HCT116 (cell line): ENCODE measurements at regions not wholly inside any gene's neighbourhood (a gene's known extent, or its start where the extent isn't known, plus 50 kb on each side); places are given as distances from the start of the nearest gene placed in this dataset.

Experiments used
- ATAC-seq: fragments of 200-7000 bp; cut with Tn5 transposase; 2 replicates; pipeline ENCODE4 v1.9.1; 2020; ENCODE audit warnings: mild to moderate bottlenecking, moderate library complexity
- BruUV-seq: library from RNA; stranded (reverse); fragments of 400-500 nt; replicated peaks from 2 replicates; lab custom pipeline; 2021; lab: Mats Ljungman, UMichigan
- CTCF ChIA-PET: fragments of 300-600 bp; sonication (Branson Sonifier 250); formaldehyde crosslinking; loops from one replicate; lab custom pipeline; 2021; ENCODE audit warnings: antibody characterized with exemption; lab: Charles Lee
- POLR2A ChIA-PET: fragments of 300-600, 350-600 bp; sonication (Branson Sonifier 250); formaldehyde crosslinking; loops from one replicate; lab custom pipeline; 2021; ENCODE audit warnings: antibody characterized with exemption; lab: Charles Lee
- RAD21 ChIA-PET, 2 experiments: fragments of 300-600 bp; sonication (Branson Sonifier 250); formaldehyde crosslinking; loops; one replicate each; lab custom pipeline; 2023; ENCODE audit warnings: low total read pairs in 2 of 2; ENCODE audit not compliant: uncharacterized antibody in 2 of 2, unreplicated experiment in 2 of 2, low non-redundant PET in 1 of 2; lab: Charles Lee
- DNase-seq: peaks from one replicate; pipeline ENCODE4 v3.0.0-alpha.2; 2010; ENCODE audit warnings: low read depth, low spot score
- H2AFZ ChIP-seq: fragments of 200-600 bp; shearing (Covaris generic), sonication (generic); 2 replicates; pipeline ENCODE4 v1.6.1; 2017; ENCODE audit warnings: low read depth, mixed run types, mixed read lengths, antibody characterized with exemption, low read length; ENCODE audit not compliant: poor library complexity, severe bottlenecking
- H3K27ac ChIP-seq: 2 replicates; pipeline ENCODE4 v1.5.1; 2012; ENCODE audit warnings: low read depth, low read length
- H3K27me3 ChIP-seq: fragments of 200-600 bp; sonication (generic); 2 replicates; pipeline ENCODE4 v1.6.1; 2016; ENCODE audit warnings: mixed run types, low read length, mixed read lengths; ENCODE audit not compliant: insufficient read depth
- H3K36me3 ChIP-seq, 2 experiments: fragments of 200-500 bp in 1 of 2; fragments of 200-600 bp in 1 of 2; sonication (Bioruptor generic) in 1 of 2; sonication (generic) in 1 of 2; 2 replicates each; pipeline versions ENCODE4 v1.5.1 to v1.6.1; 2014 to 2016; ENCODE audit warnings: low read length in 2 of 2, inconsistent platforms in 1 of 2, mixed read lengths in 1 of 2, mixed run types in 1 of 2; ENCODE audit not compliant: insufficient read depth in 2 of 2, control insufficient read depth in 1 of 2
- H3K4me1 ChIP-seq, 2 experiments: fragments of 200-600 bp in 1 of 2; sonication (generic) in 1 of 2; 2 replicates each; pipeline versions ENCODE4 v1.5.1 to v1.6.1; 2012 to 2017; ENCODE audit warnings: low read length in 2 of 2, inconsistent platforms in 1 of 2, mild to moderate bottlenecking in 1 of 2, mixed read lengths in 1 of 2, mixed run types in 1 of 2, moderate library complexity in 1 of 2; ENCODE audit not compliant: insufficient read depth in 2 of 2, control insufficient read depth in 1 of 2
- H3K4me2 ChIP-seq: fragments of 200-600 bp; sonication (generic); 2 replicates; pipeline ENCODE4 v1.6.1; 2017; ENCODE audit warnings: mixed run types, low read length, mixed read lengths
- H3K4me3 ChIP-seq, 2 experiments: fragments of 200-600 bp in 1 of 2; sonication (generic) in 1 of 2; replicated peaks in 1 of 2; 2 replicates each; pipeline ENCODE4 v1.5.1; 2011 to 2016; ENCODE audit warnings: low read length in 2 of 2, control low read depth in 1 of 2, low read depth in 1 of 2, mild to moderate bottlenecking in 1 of 2, mixed read lengths in 1 of 2, mixed run types in 1 of 2
- H3K79me2 ChIP-seq: fragments of 200-600 bp; sonication (generic); 2 replicates; pipeline ENCODE4 v1.6.1; 2017; ENCODE audit warnings: mild to moderate bottlenecking, mixed run types, low read length, moderate library complexity, mixed read lengths; ENCODE audit not compliant: insufficient read depth
- H3K9ac ChIP-seq: fragments of 200-600 bp; sonication (generic); 2 replicates; pipeline ENCODE4 v1.6.1; 2016; ENCODE audit warnings: low read length, mixed read lengths
- H3K9me2 ChIP-seq: fragments of 200-600 bp; sonication (generic), shearing (Covaris generic); 2 replicates; pipeline ENCODE4 v1.6.1; 2017; ENCODE audit warnings: mixed run types, mild to moderate bottlenecking, moderate library complexity; ENCODE audit not compliant: insufficient read depth
- H3K9me3 ChIP-seq, 2 experiments: fragments of 200-500 bp in 1 of 2; fragments of 200-600 bp in 1 of 2; sonication (Bioruptor generic) in 1 of 2; sonication (generic) in 1 of 2; 2 replicates each; pipeline ENCODE4 v1.6.1; 2014 to 2017; ENCODE audit warnings: low read length in 2 of 2, mixed read lengths in 2 of 2, inconsistent platforms in 1 of 2, low read depth in 1 of 2, mild to moderate bottlenecking in 1 of 2, mixed run types in 1 of 2, moderate library complexity in 1 of 2; ENCODE audit not compliant: control insufficient read depth in 1 of 2, insufficient read depth in 1 of 2
- H4K20me1 ChIP-seq: fragments of 200-600 bp; sonication (generic), shearing (Covaris generic); 2 replicates; pipeline ENCODE4 v1.6.1; 2017; ENCODE audit warnings: mixed run types, mild to moderate bottlenecking, moderate library complexity; ENCODE audit not compliant: insufficient read depth
- ATF3 ChIP-seq: IDR thresholded peaks from 2 replicates; pipeline ENCODE4 v1.6.1; 2012
- CTCF ChIP-seq, 3 experiments: fragments of 200-600 bp in 1 of 3; sonication (generic) in 1 of 3; IDR thresholded peaks in 2 of 3; conservative IDR thresholded peaks in 1 of 3; 2 replicates each; pipeline ENCODE4 v1.5.1; 2012 to 2017; ENCODE audit warnings: low read depth in 2 of 3, low read length in 2 of 3, antibody characterized with exemption in 1 of 3, borderline replicate concordance in 1 of 3, control low read depth in 1 of 3, mild to moderate bottlenecking in 1 of 3, mixed read lengths in 1 of 3, mixed run types in 1 of 3, moderate library complexity in 1 of 3; ENCODE audit not compliant: insufficient read depth in 1 of 3
- ELF1 ChIP-seq: IDR thresholded peaks from 2 replicates; pipeline ENCODE4 v1.6.1; 2012; ENCODE audit warnings: low read depth, borderline replicate concordance
- EZH2phosphoT487 ChIP-seq: fragments of 200-600 bp; IDR thresholded peaks from 2 replicates; pipeline ENCODE4 v1.6.1; 2018; ENCODE audit warnings: antibody characterized with exemption, borderline replicate concordance
- RAD21 ChIP-seq: IDR thresholded peaks from 2 replicates; pipeline ENCODE4 v1.6.1; 2012; ENCODE audit warnings: low read depth, mild to moderate bottlenecking
- SRF ChIP-seq: IDR thresholded peaks from 2 replicates; pipeline ENCODE4 v1.6.1; 2012; ENCODE audit warnings: low read depth
- ZNF274 ChIP-seq: fragments of 200-500 bp; sonication (Bioruptor generic); IDR thresholded peaks from 2 replicates; pipeline ENCODE4 v1.6.1; 2014; ENCODE audit warnings: mild to moderate bottlenecking, low read depth, low read length, inconsistent platforms
- intact Hi-C: fragments of 100-400 bp; cut with micrococcal nuclease; formaldehyde crosslinking; loops from 2 replicates; pipeline ENCODE4 v1.10.0; 2022

GRCh38 chr15:96622714-96623113, 292.2 kb downstream of the NR2F2 start:
- no peaks in the 10 kb centered on the region for H3K4me1 ChIP-seq
- peaks cover 30% of the 10 kb centered on the region for H3K27me3 ChIP-seq
- intact Hi-C loops = no loop called here
- ChIA-PET RAD21 (no interaction called here), POLR2A (no interaction called here), CTCF (no interaction called here)
- H3K27ac ChIP-seq = no peak overlapping the region
- no peaks in the 10 kb centered on the region for H3K9me2 ChIP-seq
- DNase-seq = no peak
- TF ChIP-seq CTCF (IDR thresholded peaks at IDR 0.05 in 2 of 3, conservative IDR thresholded peaks at IDR 0.05 in 1 of 3; ENCODE audit: borderline replicate concordance in 1 of 3, insufficient read depth in 1 of 3, low read depth in 2 of 3, low read length in 2 of 3) (peak; percentile 11 to 26 (median 25); a peak in 2 of 6 replicates), ELF1 (no peak), RAD21 (no peak)
- no peaks in the 10 kb centered on the region for H4K20me1 ChIP-seq
- no peaks in the 10 kb centered on the region for H3K9me3 ChIP-seq
- no peak overlapping the region for H3K9ac ChIP-seq
- no peaks in the 10 kb centered on the region for H3K79me2 ChIP-seq
- no peak overlapping the region for H3K4me3 ChIP-seq
- ATAC-seq = no peak
- H2AFZ ChIP-seq = no peak overlapping the region
- H3K36me3 ChIP-seq = no peaks in the 10 kb centered on the region
- H3K4me2 ChIP-seq = no peak overlapping the region
- BruUV-seq = no TSS peak

- H3K9ac ChIP-seq = no peak overlapping the region
- H3K4me2 ChIP-seq = no peak overlapping the region
- no peak overlapping the region for H3K4me3 ChIP-seq
- H3K4me1 ChIP-seq = no peaks in the 10 kb centered on the region
- no peak overlapping the region for H2AFZ ChIP-seq
- CTCF ChIA-PET = no interaction called here
- POLR2A ChIA-PET = no interaction called here
- intact Hi-C loops = no loop called here
- H3K27me3 ChIP-seq = peaks cover 13% of the 10 kb centered on the region; the same call in 1 of the 2 replicates
- no peak for ATAC-seq
- no peak overlapping the region for H3K27ac ChIP-seq
- no peaks in the 10 kb centered on the region for H3K79me2 ChIP-seq
- H4K20me1 ChIP-seq = no peaks in the 10 kb centered on the region
- no peaks in the 10 kb centered on the region for H3K9me3 ChIP-seq
- H3K9me2 ChIP-seq = no peaks in the 10 kb centered on the region
- H3K36me3 ChIP-seq = no peaks in the 10 kb centered on the region
- TF ChIP-seq ZNF274 (no peak), ATF3 (no peak), EZH2phosphoT487 (no peak), SRF (no peak)
- no peak for DNase-seq
- BruUV-seq = no TSS peak
- RAD21 ChIA-PET = no interaction called here
Observed at GRCh38 chr15:96625256-96625655, 294.8 kb downstream of the NR2F2 start.
